ENCODE measurements at regions not wholly inside any gene's neighbourhood (a gene's known extent, or its start where the extent isn't known, plus 50 kb on each side); places are given as distances from the start of the nearest gene placed in this dataset.
"Not testable (repeated sequence)": the region's sequence is repeated elsewhere in the genome, so short reads cannot be mapped to it uniquely, and the experiment has no call there.

DNA sequence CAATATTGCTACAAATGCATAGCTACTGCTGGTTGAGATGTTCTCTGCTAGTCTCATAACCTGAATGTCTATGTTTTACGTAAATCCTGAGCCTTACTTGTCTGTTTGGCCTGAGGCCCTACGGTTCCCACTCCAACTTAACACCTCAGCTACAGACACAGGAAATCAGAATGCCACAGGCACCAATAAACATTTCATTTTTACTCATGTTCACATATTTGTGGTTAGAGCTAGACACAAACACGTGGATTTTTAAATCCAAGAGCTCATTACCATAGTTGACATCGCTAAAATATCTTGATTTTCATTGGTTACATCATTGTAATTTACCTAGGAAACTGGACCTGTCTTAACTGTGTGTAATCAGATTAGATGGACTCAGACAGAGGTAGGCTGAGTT, 263.8 kb upstream of the CDH19 start:
- H3K9me3 Mint-ChIP-seq: peaks cover 0 to 2% (median 0%) of the 10 kb centered on the region in 7 donors
- WGBS (ENCODE audit: insufficient coverage): 50% methylated on average over 1 of the region's 4 CpGs

DNA sequence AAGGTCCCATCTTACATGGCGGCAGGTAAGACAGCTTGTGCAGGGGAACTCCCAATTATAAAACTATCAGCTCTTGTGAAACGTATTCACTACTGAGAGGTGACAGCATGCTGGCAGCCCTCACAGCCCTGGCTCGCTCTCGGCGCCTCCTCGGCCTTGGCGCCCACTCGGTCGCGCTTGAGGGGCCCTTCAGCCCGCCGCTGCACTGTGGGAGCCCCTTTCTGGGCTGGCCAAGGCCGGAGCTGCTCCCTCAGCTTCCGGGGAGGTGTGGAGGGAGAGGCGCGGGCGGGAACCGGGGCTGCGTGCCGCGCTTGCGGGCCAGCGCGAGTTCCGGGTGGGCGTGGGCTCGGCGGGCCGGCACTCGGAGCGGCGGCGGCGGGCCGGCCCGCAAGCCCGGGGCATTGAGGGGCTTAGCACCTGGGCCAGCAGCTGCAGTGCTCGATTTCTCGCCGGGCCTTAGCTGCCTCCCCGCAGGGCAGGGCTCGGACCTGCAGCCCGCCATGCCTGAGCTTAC, 262.6 kb upstream of the CDH19 start:
- H3K4me2 ChIP-seq (replicated peaks; ENCODE audit: extremely low read depth, low read length, poor library complexity, severe bottlenecking); H3K27ac Mint-ChIP-seq; H2AFZ ChIP-seq (ENCODE audit: insufficient read depth, low read depth, low read length, poor library complexity, severe bottlenecking); DNase-seq; H3K27me3 ChIP-seq (ENCODE audit: control insufficient read depth in 2 of 2, insufficient read depth in 2 of 2, low read length in 2 of 2); H4K20me1 ChIP-seq (ENCODE audit: insufficient read depth, low read length); H3K79me2 ChIP-seq (ENCODE audit: insufficient read depth, low read length); intact Hi-C loops (cut with micrococcal nuclease); H3K9me3 ChIP-seq (replicated peaks in 1 of 2; ENCODE audit: control insufficient read depth in 1 of 2, insufficient read depth in 1 of 2, low read length in 2 of 2); H3K9me3 Mint-ChIP-seq; H3K4me3 ChIP-seq (replicated peaks in 1 of 3; ENCODE audit: low read depth in 2 of 3, low read length in 3 of 3); H3K27me3 Mint-ChIP-seq (ENCODE audit: low read depth in 3 of 3); H3K4me3 Mint-ChIP-seq; H3K27ac ChIP-seq (ENCODE audit: low read depth in 1 of 2, low read length in 2 of 2); H3K36me3 ChIP-seq (replicated peaks in 1 of 2; ENCODE audit: control insufficient read depth in 1 of 2, insufficient read depth in 2 of 2, low read length in 2 of 2); H3K4me1 Mint-ChIP-seq; H3K36me3 Mint-ChIP-seq; H3K4me1 ChIP-seq (ENCODE audit: control insufficient read depth in 1 of 2, insufficient read depth in 2 of 2, low read length in 2 of 2); H3K9ac ChIP-seq (ENCODE audit: insufficient read depth, low read length, poor library complexity, severe bottlenecking): not testable (repeated sequence)
- 96% methylated on average over 33 of the region's 43 CpGs for WGBS (ENCODE audit: insufficient coverage)

More for the DNA sequence above, 263.8 kb upstream of the CDH19 start:
- Mint-ChIP-seq H3K27me3 (ENCODE audit: low read depth in 3 of 3) (no peaks in the 10 kb centered on the region), H3K27ac (no peak overlapping the region), H3K36me3 (no peaks in the 10 kb centered on the region), H3K4me1 (no peaks in the 10 kb centered on the region), H3K4me3 (no peak overlapping the region)
- Histone ChIP-seq H3K36me3 (replicated peaks in 1 of 2; ENCODE audit: control insufficient read depth in 1 of 2, insufficient read depth in 2 of 2, low read length in 2 of 2) (no peaks in the 10 kb centered on the region), H2AFZ (ENCODE audit: insufficient read depth, low read depth, low read length, poor library complexity, severe bottlenecking) (no peak overlapping the region), H4K20me1 (ENCODE audit: insufficient read depth, low read length) (no peaks in the 10 kb centered on the region), H3K4me2 (replicated peaks; ENCODE audit: extremely low read depth, low read length, poor library complexity, severe bottlenecking) (no peak overlapping the region), H3K27ac (ENCODE audit: low read depth in 1 of 2, low read length in 2 of 2) (no peak overlapping the region), H3K4me1 (ENCODE audit: control insufficient read depth in 1 of 2, insufficient read depth in 2 of 2, low read length in 2 of 2) (no peaks in the 10 kb centered on the region), H3K9me3 (replicated peaks in 1 of 2; ENCODE audit: control insufficient read depth in 1 of 2, insufficient read depth in 1 of 2, low read length in 2 of 2) (no peaks in the 10 kb centered on the region), H3K9ac (ENCODE audit: insufficient read depth, low read length, poor library complexity, severe bottlenecking) (no peak overlapping the region), H3K79me2 (ENCODE audit: insufficient read depth, low read length) (no peaks in the 10 kb centered on the region), H3K27me3 (ENCODE audit: control insufficient read depth in 2 of 2, insufficient read depth in 2 of 2, low read length in 2 of 2) (no peaks in the 10 kb centered on the region), H3K4me3 (replicated peaks in 1 of 3; ENCODE audit: low read depth in 2 of 3, low read length in 3 of 3) (no peak overlapping the region)
- TF ChIP-seq, protein P1, sequence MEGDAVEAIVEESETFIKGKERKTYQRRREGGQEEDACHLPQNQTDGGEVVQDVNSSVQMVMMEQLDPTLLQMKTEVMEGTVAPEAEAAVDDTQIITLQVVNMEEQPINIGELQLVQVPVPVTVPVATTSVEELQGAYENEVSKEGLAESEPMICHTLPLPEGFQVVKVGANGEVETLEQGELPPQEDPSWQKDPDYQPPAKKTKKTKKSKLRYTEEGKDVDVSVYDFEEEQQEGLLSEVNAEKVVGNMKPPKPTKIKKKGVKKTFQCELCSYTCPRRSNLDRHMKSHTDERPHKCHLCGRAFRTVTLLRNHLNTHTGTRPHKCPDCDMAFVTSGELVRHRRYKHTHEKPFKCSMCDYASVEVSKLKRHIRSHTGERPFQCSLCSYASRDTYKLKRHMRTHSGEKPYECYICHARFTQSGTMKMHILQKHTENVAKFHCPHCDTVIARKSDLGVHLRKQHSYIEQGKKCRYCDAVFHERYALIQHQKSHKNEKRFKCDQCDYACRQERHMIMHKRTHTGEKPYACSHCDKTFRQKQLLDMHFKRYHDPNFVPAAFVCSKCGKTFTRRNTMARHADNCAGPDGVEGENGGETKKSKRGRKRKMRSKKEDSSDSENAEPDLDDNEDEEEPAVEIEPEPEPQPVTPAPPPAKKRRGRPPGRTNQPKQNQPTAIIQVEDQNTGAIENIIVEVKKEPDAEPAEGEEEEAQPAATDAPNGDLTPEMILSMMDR (IDR thresholded peaks at IDR 0.05): no peak
- intact Hi-C loops (cut with micrococcal nuclease): no loop called here
- no peak for DNase-seq
